GM18870 (cell line): ENCODE measurements at regions not wholly inside any gene's neighbourhood (a gene's known extent, or its start where the extent isn't known, plus 50 kb on each side); places are given as distances from the start of the nearest gene placed in this dataset.
"Not testable (repeated sequence)": the region's sequence is repeated elsewhere in the genome, so short reads cannot be mapped to it uniquely, and the experiment has no call there.

Experiments
- ATAC-seq: cut with Tn5 transposase; IDR thresholded peaks from one replicate; pipeline ENCODE4 v1.9.1; 2021; ENCODE audit warnings: moderate library complexity; ENCODE audit not compliant: unreplicated experiment

DNA sequence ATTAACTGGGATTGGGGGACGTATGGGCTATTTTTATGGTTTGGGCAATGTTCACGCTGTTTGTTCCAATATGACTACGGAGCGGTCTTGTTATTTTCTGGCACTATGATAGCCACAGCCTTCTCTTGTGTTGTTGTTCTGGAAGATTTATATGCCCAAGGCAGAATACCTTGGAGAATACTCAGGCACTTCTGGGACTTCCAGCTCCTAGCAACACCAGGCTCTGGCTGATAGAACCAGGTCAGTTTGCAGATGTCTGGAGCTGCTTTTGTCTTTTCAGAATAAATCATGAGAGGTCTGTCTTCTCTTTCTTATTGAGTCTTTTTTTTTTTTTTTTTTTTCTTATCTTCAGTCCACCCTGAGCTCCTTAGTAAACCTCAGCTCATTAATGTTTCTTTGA is 262.5 kb downstream of the MED10 start:
- no peak for ATAC-seq

DNA sequence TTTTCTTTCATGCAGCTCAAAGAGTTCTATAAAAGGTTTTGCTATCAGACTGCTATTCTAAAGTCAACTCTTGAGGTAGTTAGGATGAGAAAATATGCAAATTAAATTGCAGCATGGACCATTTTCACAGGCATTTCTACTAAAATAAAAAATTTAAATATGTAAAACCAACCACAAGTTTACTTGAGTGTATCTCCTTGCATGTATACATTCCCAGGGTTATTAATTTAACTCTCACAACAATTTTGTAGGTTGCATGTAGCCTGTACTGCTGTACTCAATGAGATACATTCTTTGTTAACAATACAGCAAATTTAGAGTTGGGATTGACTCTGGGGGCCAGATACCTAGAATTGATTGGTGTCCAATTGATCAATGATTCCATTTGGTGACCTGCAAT is 265.8 kb downstream of the MED10 start:
- no peak for ATAC-seq

DNA sequence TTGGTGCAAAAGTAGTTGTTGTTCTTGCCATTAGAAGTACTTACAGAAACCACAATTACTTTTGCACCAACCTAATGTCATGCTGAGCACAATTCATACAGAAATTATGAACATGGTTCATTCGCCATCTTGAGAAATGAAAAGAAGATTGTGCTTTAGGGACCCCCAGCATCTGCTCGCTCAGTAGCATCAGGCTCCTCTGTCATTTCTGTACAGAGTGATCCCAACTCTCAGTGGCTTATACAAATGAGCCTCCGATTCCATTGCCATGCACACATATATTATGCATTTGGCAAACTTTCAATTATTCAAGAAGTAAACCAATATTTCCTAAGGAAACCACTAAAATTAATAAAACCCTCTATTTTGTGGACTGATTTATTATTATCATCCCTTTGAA is 266.2 kb downstream of the MED10 start:
- ATAC-seq, result no peak

DNA sequence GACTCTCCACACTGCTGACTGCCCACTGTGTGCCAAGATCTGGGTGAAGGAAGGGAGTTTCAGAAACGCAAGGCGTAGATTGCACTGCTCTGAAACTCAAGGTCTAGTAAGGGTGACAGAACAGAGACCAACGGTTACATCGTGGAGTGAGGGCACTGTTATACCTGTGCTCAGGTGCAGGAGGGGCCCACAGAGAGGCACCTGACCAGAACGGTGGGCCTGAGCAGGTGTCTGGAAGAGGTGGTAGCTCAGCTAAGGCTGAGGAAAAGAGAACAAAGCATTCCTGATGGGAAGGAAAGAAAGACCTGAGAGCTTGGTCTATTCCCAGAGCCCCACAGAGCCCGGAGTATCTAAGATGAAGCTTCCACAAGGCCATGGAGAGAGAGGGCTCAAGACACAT is 267.2 kb downstream of the MED10 start:
- no peak for ATAC-seq

DNA sequence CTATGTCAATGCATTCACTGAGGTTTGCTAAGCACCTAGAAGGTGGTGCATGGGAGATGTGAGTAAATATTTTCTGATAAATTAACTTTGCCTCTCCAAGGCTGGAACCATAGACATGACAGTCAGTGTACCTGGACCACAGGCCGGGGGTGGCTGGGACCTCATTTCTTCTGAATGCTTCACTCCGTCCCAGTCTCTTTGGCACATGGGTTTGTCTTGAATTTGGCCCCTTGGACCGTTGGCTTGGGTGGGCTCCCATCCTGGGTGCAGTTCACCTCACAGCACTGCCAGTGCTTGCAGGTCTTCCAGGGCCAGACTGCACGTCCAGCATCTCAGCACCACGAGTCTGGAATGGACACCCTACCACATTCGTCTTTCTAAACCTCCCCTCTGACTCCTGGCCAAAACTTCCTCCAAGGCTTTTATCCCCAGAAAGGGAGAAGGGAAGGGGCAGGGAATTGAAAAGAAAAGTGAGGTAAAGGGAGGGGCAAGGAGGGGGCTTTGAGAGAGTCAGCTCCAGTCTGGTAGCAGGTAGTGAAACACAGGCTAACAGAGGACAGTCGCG is 267.8 kb downstream of the MED10 start:
- no peak for ATAC-seq

DNA sequence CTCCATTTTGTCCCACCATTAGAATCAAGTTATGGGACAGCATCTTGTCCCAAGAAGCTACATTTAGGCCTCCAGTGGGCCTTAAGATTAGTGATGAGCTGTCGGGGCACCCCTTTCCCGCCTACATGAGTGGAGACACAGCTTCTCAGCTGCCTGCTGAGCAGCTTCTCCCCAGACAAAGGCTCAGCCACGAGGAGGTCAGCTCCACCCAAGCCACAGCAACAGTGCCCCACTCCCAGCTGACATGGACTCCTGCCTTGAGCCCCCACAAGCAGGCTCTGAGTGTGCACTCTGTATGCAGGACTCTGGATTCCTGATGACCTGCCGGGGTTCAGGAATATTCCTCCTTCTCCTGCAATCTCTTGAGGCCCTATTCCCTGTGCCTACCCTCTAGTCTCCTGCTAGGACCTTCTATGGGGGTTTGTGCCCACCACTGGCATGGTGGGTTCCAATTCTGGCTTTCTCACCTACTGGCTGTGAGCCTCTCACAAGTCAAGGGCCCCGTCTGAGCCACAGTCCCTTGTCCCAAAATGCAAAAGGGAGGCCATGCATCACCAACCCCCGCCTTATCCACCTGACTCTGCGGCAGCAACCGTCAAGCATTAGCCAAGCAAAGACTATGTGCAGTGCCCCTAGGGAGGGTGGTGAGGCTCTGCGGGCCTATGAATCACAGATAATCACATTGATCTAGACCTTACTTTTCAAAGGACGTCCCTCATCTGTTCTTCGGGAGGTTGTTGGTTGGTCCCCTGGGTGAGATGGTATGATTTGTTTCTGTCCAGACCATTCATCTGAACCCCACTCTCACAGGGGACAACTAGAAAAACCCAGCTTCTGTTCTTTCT is 269.1 kb downstream of the MED10 start:
- no peak for ATAC-seq

DNA sequence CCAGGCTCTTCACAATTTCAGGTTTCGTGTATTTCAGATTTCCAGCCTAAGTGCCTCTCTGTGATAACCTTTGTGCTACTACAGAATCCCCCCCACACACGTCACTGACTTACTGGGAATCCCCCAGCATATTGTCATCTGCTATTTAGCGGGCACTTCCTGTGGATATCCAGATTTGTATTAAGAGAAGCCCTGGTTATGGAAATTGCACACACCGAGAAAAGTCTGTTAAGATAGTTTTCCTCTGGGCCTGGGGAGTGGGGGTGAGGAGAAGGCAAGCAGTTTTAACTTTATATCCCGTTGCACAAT is 269.9 kb downstream of the MED10 start:
- no peak for ATAC-seq

DNA sequence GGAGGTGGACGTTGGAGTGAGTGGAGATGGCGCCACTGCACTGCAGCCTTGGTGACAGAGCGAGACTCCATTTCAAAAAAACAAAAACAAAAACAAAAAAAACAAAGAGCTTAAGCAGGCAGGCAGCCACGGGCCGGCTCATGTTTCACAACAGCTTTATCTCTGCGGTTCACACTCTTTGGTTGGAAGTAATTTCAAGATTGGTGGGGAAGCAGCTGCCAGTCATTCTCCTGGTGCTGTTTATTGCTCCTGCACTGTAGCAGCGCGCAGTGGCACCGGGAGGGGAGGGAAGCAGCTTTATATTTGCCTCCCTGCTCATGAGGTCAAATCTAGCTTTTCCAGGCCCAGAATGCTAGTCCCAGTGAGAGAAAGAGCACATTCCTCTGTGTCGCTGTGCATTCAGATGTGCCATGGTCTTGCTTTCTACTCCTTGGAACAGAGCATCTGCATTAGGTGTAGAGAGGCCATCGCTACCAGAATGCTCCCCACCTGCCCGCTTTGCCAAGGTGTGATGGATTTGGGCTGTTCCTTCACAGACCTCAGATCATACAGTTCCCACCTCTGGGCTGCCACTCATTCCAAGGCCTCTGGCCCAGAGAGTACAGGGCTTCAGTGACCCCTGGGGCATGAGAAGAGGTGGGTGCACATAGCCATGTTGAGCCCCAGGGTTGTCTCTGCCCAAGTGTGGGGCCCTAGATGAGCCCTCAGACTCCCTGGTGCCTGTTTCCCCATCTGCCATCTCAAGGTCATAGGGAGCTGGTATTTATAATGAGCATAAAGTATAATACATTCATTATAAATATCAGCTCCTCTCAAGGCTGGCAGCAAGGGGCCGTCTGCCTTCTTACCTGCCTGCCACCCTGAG is 270.4 kb downstream of the MED10 start:
- ATAC-seq, result no peak

DNA sequence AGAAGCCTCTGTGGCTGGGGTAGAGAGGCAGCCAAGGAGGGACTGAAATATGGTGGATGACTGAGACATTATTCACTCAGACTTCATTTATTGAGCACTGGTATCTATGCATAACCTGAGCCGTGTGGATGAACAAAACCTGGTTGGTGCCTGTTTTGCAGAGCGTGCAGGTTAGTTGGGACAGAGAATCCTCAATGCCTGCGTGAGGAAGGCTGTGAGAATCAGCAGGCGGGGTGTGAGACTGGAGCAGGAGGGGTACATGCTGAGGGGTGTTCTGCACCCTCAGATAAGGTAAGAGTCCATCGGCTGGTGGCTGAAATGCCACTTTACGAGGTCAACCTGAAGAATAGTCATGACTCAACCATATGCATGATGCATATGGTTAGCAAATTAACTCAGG is 271.6 kb downstream of the MED10 start:
- no peak for ATAC-seq

DNA sequence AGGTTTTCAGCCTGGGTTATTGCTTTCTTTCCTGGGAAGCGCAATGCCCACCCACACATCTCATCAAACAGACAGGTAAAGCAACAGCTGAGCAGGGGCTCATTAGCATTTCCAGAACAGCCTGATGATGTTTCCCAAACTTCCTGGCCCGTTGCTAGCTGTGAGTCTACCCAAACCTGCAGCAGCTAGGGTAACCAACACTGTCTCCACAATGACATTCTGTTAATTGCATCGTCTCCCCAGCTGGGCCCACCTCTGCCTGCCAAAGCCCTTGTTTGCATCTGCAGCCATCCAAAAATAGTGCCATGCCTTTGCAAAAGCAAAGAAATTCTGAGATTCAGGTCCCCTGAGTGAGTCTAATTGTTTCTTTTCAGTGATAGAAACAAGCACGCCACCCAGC is 273.0 kb downstream of the MED10 start:
- ATAC-seq, result no peak

DNA sequence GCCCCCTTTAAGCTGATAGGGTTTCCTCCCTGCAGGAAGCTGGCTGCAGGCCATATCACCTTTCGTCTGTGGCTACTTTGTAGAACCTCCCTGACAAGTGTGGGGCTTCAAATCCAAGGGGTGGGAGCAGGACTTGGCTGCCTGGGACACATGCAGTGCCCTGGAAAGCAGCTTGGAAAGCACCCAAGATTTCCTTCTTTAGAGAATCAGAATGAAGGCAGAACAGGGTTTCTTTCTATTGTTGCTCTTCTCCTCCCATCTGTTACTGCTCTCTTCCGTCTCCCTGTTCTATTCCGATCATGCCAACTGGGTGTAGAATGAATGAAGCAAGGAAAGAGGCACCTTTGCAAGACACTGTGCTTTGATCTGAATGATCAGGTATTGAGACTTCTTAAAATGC is 282.2 kb downstream of the MED10 start:
- no peak for ATAC-seq

DNA sequence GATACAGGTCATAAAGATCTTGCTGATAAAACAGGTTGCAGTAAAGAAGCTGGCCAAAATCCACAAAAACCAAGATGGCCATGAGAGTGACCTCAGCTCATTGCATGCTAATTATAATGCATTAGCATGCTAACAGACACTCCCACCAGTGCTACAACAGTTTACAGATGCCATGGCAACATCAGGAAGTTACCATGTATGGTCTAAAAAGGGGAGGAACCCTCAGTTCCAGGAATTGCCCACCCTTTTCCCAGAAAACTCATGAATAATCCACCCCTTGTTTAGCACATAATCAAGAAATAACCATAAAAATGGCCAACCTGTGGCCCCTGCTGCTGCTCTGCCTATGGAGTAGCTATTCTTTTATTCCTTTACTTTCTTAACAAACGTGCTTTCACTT is 284.2 kb downstream of the MED10 start:
- not testable (repeated sequence) for ATAC-seq

DNA sequence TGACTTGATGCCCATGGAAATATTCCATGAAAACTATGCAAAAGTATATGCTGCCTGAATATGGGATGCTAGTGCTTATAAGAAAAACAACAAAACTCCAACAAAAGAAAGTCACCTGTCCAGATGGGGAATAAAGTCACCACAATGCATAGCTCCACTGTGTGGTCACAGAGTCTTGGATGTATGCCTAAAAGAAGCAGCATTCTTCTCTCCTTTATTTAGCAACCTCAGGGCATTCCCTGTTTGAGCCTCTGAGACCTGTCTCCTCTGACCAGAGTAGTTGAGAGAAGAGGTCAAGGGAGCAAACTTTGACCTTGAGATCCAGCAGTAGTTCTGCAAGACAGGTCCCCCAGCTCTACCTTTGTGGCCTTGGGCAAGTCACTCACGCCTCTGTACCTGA is 287.5 kb downstream of the MED10 start:
- ATAC-seq, result no peak

DNA sequence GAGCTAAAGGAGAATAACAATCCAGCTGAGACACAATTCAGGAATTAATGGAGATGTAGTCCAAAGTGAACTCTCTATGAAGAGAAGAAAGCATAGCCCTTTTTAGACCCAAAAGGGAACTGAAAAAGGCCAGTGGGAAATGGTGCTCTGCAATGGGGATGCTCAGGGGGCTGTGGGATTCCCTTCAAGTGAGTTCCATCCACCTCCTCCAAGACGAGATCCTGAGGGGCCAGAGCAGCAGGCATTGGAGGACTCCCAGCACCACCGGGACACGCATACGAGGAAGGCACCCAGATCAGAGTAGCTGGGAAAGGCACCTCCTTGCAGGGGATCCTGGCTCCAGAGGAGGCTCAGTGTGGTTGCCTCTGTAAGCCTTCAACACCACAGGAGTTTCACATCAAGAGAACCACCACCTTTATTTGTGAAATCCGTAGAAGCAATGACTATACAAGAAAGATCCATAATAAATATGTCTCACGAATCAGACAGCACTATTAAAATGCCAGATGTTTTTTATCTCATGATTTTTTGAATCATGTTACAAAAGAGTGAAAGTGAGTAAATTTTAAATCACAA is 288.2 kb downstream of the MED10 start:
- no peak for ATAC-seq

DNA sequence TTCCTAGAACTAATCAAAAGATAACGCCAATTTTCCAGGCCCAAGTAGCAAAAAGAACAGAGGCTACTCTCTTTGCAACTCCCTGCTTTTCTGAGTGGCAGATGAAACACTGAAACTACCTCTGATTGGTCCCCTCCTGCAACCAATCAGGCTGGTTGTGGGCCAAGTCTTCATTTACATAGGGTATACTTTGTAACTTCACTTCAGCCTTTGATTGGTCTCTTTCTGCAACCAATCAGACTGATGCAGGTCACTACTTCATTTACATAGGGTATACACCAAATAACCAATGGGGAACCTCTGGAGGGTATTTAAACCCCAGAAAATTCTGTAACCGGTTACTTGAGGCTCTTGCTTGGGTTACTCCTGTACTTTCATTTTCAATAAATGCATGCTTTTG is 289.6 kb downstream of the MED10 start:
- no peak for ATAC-seq

DNA sequence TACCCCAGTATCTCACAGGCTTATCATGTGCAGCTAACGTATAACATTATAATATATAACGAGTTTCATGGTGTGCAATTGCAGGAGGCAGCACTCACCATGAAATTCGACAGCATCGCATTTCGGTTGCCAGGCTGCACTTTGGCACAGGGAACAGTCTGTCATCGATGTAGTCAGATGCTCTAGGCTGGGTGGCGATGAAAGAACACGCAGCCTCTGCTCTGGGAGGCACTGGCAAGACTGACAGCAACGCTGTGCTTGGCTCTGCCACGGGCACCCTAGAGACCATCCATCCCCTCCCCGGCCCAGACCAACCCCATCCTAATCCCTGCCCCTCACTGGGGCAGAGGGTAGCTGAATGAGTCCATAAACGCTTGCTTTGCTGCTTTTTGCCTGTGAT is 290.8 kb downstream of the MED10 start:
- ATAC-seq, result no peak

DNA sequence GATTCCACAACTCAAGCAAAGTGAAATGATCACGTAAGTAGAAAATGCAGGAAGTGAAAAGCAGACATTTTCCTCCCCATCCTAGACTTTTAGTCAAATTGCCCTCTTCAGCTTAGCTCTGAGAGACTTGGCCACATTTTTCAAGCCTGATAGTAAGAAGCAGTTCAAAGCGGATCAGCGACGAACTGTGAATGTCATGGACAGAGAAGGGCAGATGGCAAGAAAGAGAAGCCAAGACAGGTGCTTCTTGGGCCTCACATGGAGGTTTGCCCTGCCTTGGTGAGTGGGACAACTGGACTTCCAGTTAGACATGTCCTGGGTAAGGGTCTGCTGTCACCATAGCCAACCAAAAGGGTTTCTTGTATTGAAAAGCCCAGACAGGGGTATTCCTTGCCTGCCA is 291.5 kb downstream of the MED10 start:
- ATAC-seq, result no peak

DNA sequence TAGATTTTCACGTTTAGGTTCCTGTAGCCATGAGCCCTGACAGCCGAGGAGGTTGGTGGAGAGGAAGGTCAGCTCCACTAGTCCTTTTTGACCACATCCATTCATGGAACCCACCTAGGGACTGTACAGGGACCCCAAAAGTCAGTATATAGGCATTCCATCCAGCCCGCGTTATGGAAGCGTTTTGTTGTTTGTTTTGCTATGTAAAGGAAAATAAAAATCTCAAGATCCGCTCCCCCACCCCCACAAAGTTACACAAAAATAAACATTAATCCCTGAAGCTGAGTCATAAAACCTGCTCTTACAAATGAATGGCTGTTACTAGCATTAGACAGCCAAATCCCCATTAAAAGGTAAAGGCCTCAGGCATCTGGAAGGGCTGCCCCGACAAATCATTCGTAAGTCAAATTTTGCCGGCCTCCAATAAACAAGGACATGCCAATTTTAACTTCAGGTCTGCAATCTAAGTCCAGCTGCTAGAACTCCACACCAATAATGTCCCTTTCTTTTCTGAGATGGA is 292.9 kb downstream of the MED10 start:
- ATAC-seq, result no peak

DNA sequence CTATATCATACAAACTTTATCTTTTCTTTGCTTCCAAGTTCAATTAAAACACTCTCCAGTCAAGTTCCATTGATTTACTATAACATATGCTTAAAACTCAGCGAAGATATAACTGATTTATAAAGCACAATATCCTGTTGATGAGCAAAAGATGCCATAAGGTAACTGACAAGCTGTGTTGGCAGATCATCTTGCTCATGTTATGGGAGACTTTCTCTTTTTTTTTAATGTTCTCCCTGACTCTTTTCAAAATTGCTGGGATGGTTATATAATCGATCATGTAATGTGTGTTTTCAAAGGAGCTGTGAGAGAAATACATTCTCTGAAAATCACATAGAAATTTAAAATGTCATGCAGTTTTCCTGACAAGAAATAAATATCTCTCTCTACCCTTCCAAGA is 293.5 kb downstream of the MED10 start:
- no peak for ATAC-seq

DNA sequence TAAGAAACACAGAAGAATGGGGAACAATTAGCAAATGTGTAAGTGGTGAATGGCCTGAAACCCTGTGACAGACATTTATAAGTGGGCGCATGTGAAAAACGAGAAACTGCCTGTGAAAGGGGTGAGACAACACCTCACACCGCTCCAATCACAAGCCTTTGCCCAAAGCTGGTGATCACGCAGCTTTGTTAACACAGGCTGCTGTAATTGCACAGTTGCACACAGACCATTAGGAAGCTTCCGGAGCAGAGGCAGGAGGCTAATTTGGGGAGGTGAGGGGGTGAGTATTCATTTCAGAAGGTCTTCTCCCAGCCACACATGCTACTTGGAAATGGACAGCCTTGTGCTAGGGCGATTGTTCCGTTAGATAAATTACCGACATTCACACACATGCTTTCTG is 294.0 kb downstream of the MED10 start:
- ATAC-seq, result no peak

DNA sequence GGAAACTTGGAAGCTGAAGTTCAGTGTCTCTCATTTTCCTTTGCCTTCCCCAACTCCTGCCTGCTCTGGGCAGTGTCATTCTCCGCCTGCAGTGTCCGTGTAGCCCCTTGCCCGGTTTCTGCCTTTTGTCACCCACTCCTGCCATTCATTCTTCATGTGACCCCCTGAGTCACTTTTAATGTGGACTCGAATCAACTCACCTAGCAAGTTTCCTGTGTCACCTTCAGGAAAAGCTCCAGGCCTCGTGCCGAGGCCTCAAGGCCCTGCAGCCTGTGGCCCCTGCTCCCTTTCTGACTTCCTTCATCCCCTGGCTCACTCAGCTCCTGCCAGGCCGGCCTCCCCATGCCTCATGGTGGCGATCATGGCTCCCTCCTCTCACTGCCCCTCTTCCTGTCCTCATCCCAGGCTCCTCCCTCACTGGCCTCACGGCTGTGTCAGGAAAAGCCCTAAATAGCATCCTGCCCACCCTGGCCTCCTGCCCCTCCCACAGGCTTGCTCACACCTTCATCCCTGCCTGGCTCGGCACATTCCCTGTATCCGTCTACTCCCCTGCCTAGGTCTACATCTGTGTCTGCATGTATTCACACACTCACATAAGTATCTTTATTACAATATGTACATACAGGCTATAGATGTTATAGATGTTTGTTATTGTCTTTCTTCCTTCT is 294.9 kb downstream of the MED10 start:
- ATAC-seq, result no peak
